Neutrophil (primary cell): ENCODE measurements at regions not wholly inside any gene's neighbourhood (a gene's known extent, or its start where the extent isn't known, plus 50 kb on each side); places are given as distances from the start of the nearest gene placed in this dataset.

Experiments used
- H3K27ac ChIP-seq: fragments of 200-600 bp; sonication (generic); 2 replicates; pipeline ENCODE4 v1.5.1; 2016; ENCODE audit warnings: mild to moderate bottlenecking, moderate library complexity
- H3K27me3 ChIP-seq: fragments of 200-600 bp; sonication (generic); 2 replicates; pipeline ENCODE4 v1.6.0; 2016; ENCODE audit warnings: mild to moderate bottlenecking
- H3K36me3 ChIP-seq: fragments of 200-600 bp; sonication (generic); 2 replicates; pipeline ENCODE4 v1.5.1; 2017
- H3K4me1 ChIP-seq, 2 experiments: fragments of 200-600 bp in 1 of 2; sonication (generic) in 1 of 2; 1 replicate in 1 of 2; 2 replicates in 1 of 2; pipeline versions ENCODE4 v1.5.1 to v1.6.1; 2013 to 2016; ENCODE audit warnings: low read depth in 1 of 2, low read length in 1 of 2, mild to moderate bottlenecking in 1 of 2, moderate library complexity in 1 of 2; ENCODE audit not compliant: control insufficient read depth in 1 of 2, insufficient read depth in 1 of 2
- H3K4me3 ChIP-seq, 2 experiments: fragments of 200-600 bp in 1 of 2; sonication (generic) in 1 of 2; 1 replicate in 1 of 2; 2 replicates in 1 of 2; pipeline ENCODE4 v1.5.1; 2013 to 2016; ENCODE audit warnings: low read depth in 1 of 2, low read length in 1 of 2, mild to moderate bottlenecking in 1 of 2, moderate library complexity in 1 of 2
- H3K9me3 ChIP-seq: fragments of 200-600 bp; sonication (generic); 2 replicates; pipeline ENCODE4 v1.5.1; 2016
- CTCF ChIP-seq: fragments of 200-600 bp; sonication (generic); IDR thresholded peaks from 2 replicates; pipeline ENCODE4 v1.5.1; 2016; ENCODE audit warnings: antibody characterized with exemption

GRCh38 chr2:236694146-236694888 is 124.7 kb downstream of the ACKR3 start:
- TF ChIP-seq CTCF = no peak
- H3K4me3 ChIP-seq = no peak overlapping the region
- H3K27ac ChIP-seq = no peak overlapping the region
- H3K36me3 ChIP-seq = no peaks in the 10 kb centered on the region
- no peaks in the 10 kb centered on the region for H3K4me1 ChIP-seq
- no peaks in the 10 kb centered on the region for H3K9me3 ChIP-seq
- H3K27me3 ChIP-seq = peaks cover 35% of the 10 kb centered on the region

GRCh38 chr2:236696834-236697233 is 127.2 kb downstream of the ACKR3 start:
- Histone ChIP-seq H3K4me1 (no peaks in the 10 kb centered on the region), H3K36me3 (no peaks in the 10 kb centered on the region), H3K9me3 (no peaks in the 10 kb centered on the region), H3K27ac (no peak overlapping the region), H3K4me3 (no peak overlapping the region), H3K27me3 (peaks cover 37% of the 10 kb centered on the region)
- TF ChIP-seq CTCF = no peak

- TF ChIP-seq CTCF = no peak
These were observed 128.5 kb downstream of the ACKR3 start for GRCh38 chr2:236698016-236698627.

GRCh38 chr2:236700703-236701102 is 131.1 kb downstream of the ACKR3 start:
- H3K4me1 ChIP-seq = no peaks in the 10 kb centered on the region
- H3K27ac ChIP-seq = no peak overlapping the region
- H3K9me3 ChIP-seq = no peaks in the 10 kb centered on the region
- H3K27me3 ChIP-seq = peaks cover 19% of the 10 kb centered on the region
- no peaks in the 10 kb centered on the region for H3K36me3 ChIP-seq
- H3K4me3 ChIP-seq = no peak overlapping the region
- no peak for TF ChIP-seq CTCF

More at GRCh38 chr2:236698016-236698627, 128.5 kb downstream of the ACKR3 start:
- H3K4me3 ChIP-seq = no peak overlapping the region
- no peaks in the 10 kb centered on the region for H3K9me3 ChIP-seq
- H3K4me1 ChIP-seq = no peaks in the 10 kb centered on the region
- H3K27ac ChIP-seq = no peak overlapping the region
- no peaks in the 10 kb centered on the region for H3K36me3 ChIP-seq
- H3K27me3 ChIP-seq = peaks cover 37% of the 10 kb centered on the region

GRCh38 chr2:236702657-236703372 is 133.2 kb downstream of the ACKR3 start:
- H3K4me3 ChIP-seq = no peak overlapping the region
- H3K27me3 ChIP-seq = peaks cover 13% of the 10 kb centered on the region
- TF ChIP-seq CTCF = no peak
- H3K9me3 ChIP-seq = no peaks in the 10 kb centered on the region
- H3K36me3 ChIP-seq = no peaks in the 10 kb centered on the region
- no peaks in the 10 kb centered on the region for H3K4me1 ChIP-seq
- H3K27ac ChIP-seq = no peak overlapping the region
